ENCODE measurements at regions not wholly inside any gene's neighbourhood (a gene's known extent, or its start where the extent isn't known, plus 50 kb on each side); places are given as distances from the start of the nearest gene placed in this dataset.

- Histone ChIP-seq H3K4me1 (ENCODE audit: insufficient read depth, low read length) (no peaks in the 10 kb centered on the region), H3K9me3 (ENCODE audit: control insufficient read depth in 1 of 2, insufficient read depth in 1 of 2, low read length in 2 of 2) (no peaks in the 10 kb centered on the region), H3K27me3 (ENCODE audit: control insufficient read depth in 1 of 2, insufficient read depth in 2 of 2, low read length in 2 of 2) (no peaks in the 10 kb centered on the region), H3K4me3 (ENCODE audit: low read length) (no peak overlapping the region), H3K36me3 (ENCODE audit: insufficient read depth, low read length) (no peaks in the 10 kb centered on the region), H3K27ac (ENCODE audit: low read depth in 1 of 2, low read length in 2 of 2) (no peak overlapping the region)
- POLR2A ChIA-PET: no interaction called here
- Mint-ChIP-seq H3K27ac (no peak overlapping the region), H3K4me1 (ENCODE audit: low read depth) (no peaks in the 10 kb centered on the region), H3K4me3 (no peak overlapping the region), H3K9me3 (peaks cover 2% of the 10 kb centered on the region), H3K36me3 (ENCODE audit: low read depth) (no peaks in the 10 kb centered on the region), H3K27me3 (no peaks in the 10 kb centered on the region)
- DNase-seq: no peak
- TF ChIP-seq, protein P1, sequence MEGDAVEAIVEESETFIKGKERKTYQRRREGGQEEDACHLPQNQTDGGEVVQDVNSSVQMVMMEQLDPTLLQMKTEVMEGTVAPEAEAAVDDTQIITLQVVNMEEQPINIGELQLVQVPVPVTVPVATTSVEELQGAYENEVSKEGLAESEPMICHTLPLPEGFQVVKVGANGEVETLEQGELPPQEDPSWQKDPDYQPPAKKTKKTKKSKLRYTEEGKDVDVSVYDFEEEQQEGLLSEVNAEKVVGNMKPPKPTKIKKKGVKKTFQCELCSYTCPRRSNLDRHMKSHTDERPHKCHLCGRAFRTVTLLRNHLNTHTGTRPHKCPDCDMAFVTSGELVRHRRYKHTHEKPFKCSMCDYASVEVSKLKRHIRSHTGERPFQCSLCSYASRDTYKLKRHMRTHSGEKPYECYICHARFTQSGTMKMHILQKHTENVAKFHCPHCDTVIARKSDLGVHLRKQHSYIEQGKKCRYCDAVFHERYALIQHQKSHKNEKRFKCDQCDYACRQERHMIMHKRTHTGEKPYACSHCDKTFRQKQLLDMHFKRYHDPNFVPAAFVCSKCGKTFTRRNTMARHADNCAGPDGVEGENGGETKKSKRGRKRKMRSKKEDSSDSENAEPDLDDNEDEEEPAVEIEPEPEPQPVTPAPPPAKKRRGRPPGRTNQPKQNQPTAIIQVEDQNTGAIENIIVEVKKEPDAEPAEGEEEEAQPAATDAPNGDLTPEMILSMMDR (IDR thresholded peaks at IDR 0.05): no peak
- no peak for ATAC-seq (ENCODE audit: poor library complexity)
- intact Hi-C loops (cut with DNase I, micrococcal nuclease): no loop called here
- CTCF ChIA-PET: no interaction called here
Observed at GRCh38 chr2:19028587-19029375, 329.6 kb downstream of the OSR1 start.

DNA sequence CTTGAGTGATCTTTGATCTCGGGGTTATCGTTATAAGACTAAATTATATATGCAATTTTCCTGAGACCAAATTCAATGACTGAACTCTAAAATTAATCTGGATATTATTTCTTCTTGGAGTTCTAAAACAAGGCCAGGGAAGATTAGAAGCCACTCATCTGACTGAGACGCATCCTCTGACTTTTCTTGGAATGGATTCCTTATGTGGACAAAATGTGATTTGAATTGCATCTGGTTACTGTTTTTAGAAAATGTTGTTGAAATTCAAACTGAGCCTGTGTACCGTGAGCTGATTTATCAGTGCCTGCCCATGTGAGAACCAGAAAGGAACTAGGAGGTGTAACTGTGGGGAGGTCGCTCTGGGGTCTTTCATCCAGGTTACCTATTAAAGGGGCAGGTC lies 330.8 kb downstream of the OSR1 start:
- H3K9me3 ChIP-seq (ENCODE audit: control insufficient read depth in 1 of 2, insufficient read depth in 1 of 2, low read length in 2 of 2): no peaks in the 10 kb centered on the region
- CTCF ChIA-PET: no interaction called here
- no peak overlapping the region for H3K4me3 ChIP-seq (ENCODE audit: low read length)
- Mint-ChIP-seq H3K36me3 (ENCODE audit: low read depth) (no peaks in the 10 kb centered on the region), H3K4me1 (ENCODE audit: low read depth) (no peaks in the 10 kb centered on the region), H3K9me3 (peaks cover 2% of the 10 kb centered on the region), H3K27me3 (no peaks in the 10 kb centered on the region), H3K4me3 (no peak overlapping the region), H3K27ac (no peak overlapping the region)
- DNase-seq (no peak), ATAC-seq (ENCODE audit: poor library complexity) (no peak)
- no peak overlapping the region for H3K27ac ChIP-seq (ENCODE audit: low read depth in 1 of 2, low read length in 2 of 2)
- H3K4me1 ChIP-seq (ENCODE audit: insufficient read depth, low read length): no peaks in the 10 kb centered on the region
- intact Hi-C loops (cut with DNase I, micrococcal nuclease): no loop called here
- H3K36me3 ChIP-seq (ENCODE audit: insufficient read depth, low read length): no peaks in the 10 kb centered on the region
- POLR2A ChIA-PET: no interaction called here
- TF ChIP-seq, protein P1 (IDR thresholded peaks at IDR 0.05): no peak
- H3K27me3 ChIP-seq (ENCODE audit: control insufficient read depth in 1 of 2, insufficient read depth in 2 of 2, low read length in 2 of 2): no peaks in the 10 kb centered on the region

DNA sequence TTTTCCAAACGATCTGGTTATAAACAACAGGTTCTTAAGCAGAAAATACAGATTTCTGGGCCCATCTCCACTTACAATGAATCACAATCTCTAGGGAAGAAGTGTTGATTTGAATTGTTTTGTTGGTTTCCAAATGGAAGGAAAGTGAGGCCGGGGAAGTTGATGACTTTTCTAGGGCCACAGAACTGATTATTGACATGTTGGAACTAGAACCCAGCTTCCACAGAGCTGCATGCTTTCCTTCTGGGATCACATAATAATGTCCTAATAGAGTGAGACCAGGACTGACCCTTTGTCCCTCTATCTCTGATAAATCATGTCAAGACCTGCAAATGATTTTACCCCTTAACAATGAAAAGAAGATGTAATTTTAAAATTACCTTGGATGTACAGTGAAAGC lies 332.2 kb downstream of the OSR1 start:
- H3K27me3 ChIP-seq (ENCODE audit: control insufficient read depth in 1 of 2, insufficient read depth in 2 of 2, low read length in 2 of 2): no peaks in the 10 kb centered on the region
- Mint-ChIP-seq H3K27ac (no peak overlapping the region), H3K27me3 (no peaks in the 10 kb centered on the region), H3K4me3 (no peak overlapping the region), H3K4me1 (ENCODE audit: low read depth) (no peaks in the 10 kb centered on the region), H3K9me3 (peaks cover 2% of the 10 kb centered on the region), H3K36me3 (ENCODE audit: low read depth) (no peaks in the 10 kb centered on the region)
- TF ChIP-seq, protein P1 (IDR thresholded peaks at IDR 0.05): no peak
- H3K9me3 ChIP-seq (ENCODE audit: control insufficient read depth in 1 of 2, insufficient read depth in 1 of 2, low read length in 2 of 2): no peaks in the 10 kb centered on the region
- ChIA-PET POLR2A (no interaction called here), CTCF (no interaction called here)
- ATAC-seq (ENCODE audit: poor library complexity) (no peak), DNase-seq (no peak)
- H3K4me3 ChIP-seq (ENCODE audit: low read length): no peak overlapping the region
- no peaks in the 10 kb centered on the region for H3K36me3 ChIP-seq (ENCODE audit: insufficient read depth, low read length)
- H3K27ac ChIP-seq (ENCODE audit: low read depth in 1 of 2, low read length in 2 of 2): no peak overlapping the region
- no peaks in the 10 kb centered on the region for H3K4me1 ChIP-seq (ENCODE audit: insufficient read depth, low read length)
- intact Hi-C loops (cut with DNase I, micrococcal nuclease): no loop called here
